Osteoblast (primary cell): ENCODE measurements at regions not wholly inside any gene's neighbourhood (a gene's known extent, or its start where the extent isn't known, plus 50 kb on each side); places are given as distances from the start of the nearest gene placed in this dataset.

Experiments
- DNase-seq: peaks from one replicate; pipeline ENCODE4 v3.0.0; 2011; ENCODE audit warnings: low spot score, mixed read lengths; ENCODE audit not compliant: insufficient read length; ENCODE audit errors: missing footprints
- H2AFZ ChIP-seq: 2 replicates; pipeline ENCODE4 v1.6.0; 2011; ENCODE audit warnings: mild to moderate bottlenecking, low read length
- H3K27ac ChIP-seq: 2 replicates; pipeline ENCODE4 v1.5.1; 2011; ENCODE audit warnings: mild to moderate bottlenecking, low read depth, low read length, moderate library complexity
- H3K27me3 ChIP-seq: 2 replicates; pipeline ENCODE4 v1.6.0; 2012; ENCODE audit warnings: mild to moderate bottlenecking, control low read depth, inconsistent platforms, low read length, moderate library complexity; ENCODE audit not compliant: insufficient read depth
- H3K36me3 ChIP-seq: 2 replicates; pipeline ENCODE4 v1.5.1; 2011; ENCODE audit warnings: mild to moderate bottlenecking, low read length, control low read depth, moderate library complexity; ENCODE audit not compliant: insufficient read depth
- H3K4me1 ChIP-seq: 2 replicates; pipeline ENCODE4 v1.5.1; 2011; ENCODE audit warnings: mild to moderate bottlenecking, low read length, control low read depth, moderate library complexity; ENCODE audit not compliant: insufficient read depth
- H3K4me2 ChIP-seq: 2 replicates; pipeline ENCODE4 v1.6.0; 2011; ENCODE audit warnings: mild to moderate bottlenecking, low read length; ENCODE audit not compliant: insufficient read depth
- H3K4me3 ChIP-seq: fragments of 200-600 bp; sonication (generic); 3 replicates; pipeline ENCODE4 v1.5.1; 2012; ENCODE audit warnings: mild to moderate bottlenecking, low read length, inconsistent platforms; ENCODE audit not compliant: insufficient read depth
- H3K79me2 ChIP-seq: 2 replicates; pipeline ENCODE4 v1.6.0; 2012; ENCODE audit warnings: mild to moderate bottlenecking, low read length, control low read depth, inconsistent platforms; ENCODE audit not compliant: insufficient read depth
- H3K9me3 ChIP-seq: 2 replicates; pipeline ENCODE4 v1.5.1; 2011; ENCODE audit warnings: low read depth, low read length, control low read depth
- H4K20me1 ChIP-seq: 2 replicates; pipeline ENCODE4 v1.6.0; 2012; ENCODE audit warnings: mild to moderate bottlenecking, low read length, control low read depth; ENCODE audit not compliant: insufficient read depth
- CTCF ChIP-seq: IDR thresholded peaks from 2 replicates; pipeline ENCODE4 v1.5.1; 2011; ENCODE audit warnings: mild to moderate bottlenecking, low read depth, low read length, moderate library complexity; ENCODE audit errors: extremely low read depth

GRCh38 chr5:15440434-15440833 lies 59.5 kb upstream of the FBXL7 start:
- no peak for TF ChIP-seq CTCF
- H3K27me3 ChIP-seq: peaks cover 10% of the 10 kb centered on the region

GRCh38 chr5:15439801-15440200 lies 60.2 kb upstream of the FBXL7 start:
- TF ChIP-seq CTCF: no peak
- Histone ChIP-seq H3K9me3 (no peaks in the 10 kb centered on the region), H4K20me1 (no peaks in the 10 kb centered on the region), H3K4me2 (no peak overlapping the region), H3K4me3 (no peak overlapping the region), H3K27ac (no peak overlapping the region), H3K27me3 (peaks cover 4% of the 10 kb centered on the region), H3K36me3 (no peaks in the 10 kb centered on the region), H3K4me1 (no peaks in the 10 kb centered on the region), H3K79me2 (no peaks in the 10 kb centered on the region), H2AFZ (no peak overlapping the region)
- DNase-seq: no peak

More at GRCh38 chr5:15440434-15440833, 59.5 kb upstream of the FBXL7 start:
- H3K4me2 ChIP-seq: no peak overlapping the region
- no peaks in the 10 kb centered on the region for H3K36me3 ChIP-seq
- no peak for DNase-seq
- no peaks in the 10 kb centered on the region for H3K4me1 ChIP-seq
- H2AFZ ChIP-seq: no peak overlapping the region
- H3K4me3 ChIP-seq: no peak overlapping the region
- no peaks in the 10 kb centered on the region for H3K9me3 ChIP-seq
- no peaks in the 10 kb centered on the region for H4K20me1 ChIP-seq
- no peak overlapping the region for H3K27ac ChIP-seq
- H3K79me2 ChIP-seq: no peaks in the 10 kb centered on the region

- H3K27me3 ChIP-seq: peaks cover 3% of the 10 kb centered on the region
- no peaks in the 10 kb centered on the region for H3K79me2 ChIP-seq
- no peaks in the 10 kb centered on the region for H3K36me3 ChIP-seq
- no peak for DNase-seq
- no peaks in the 10 kb centered on the region for H4K20me1 ChIP-seq
- no peaks in the 10 kb centered on the region for H3K9me3 ChIP-seq
- no peak overlapping the region for H3K4me3 ChIP-seq
- H3K4me2 ChIP-seq: no peak overlapping the region
- TF ChIP-seq CTCF: no peak
- H3K4me1 ChIP-seq: no peaks in the 10 kb centered on the region
- no peak overlapping the region for H3K27ac ChIP-seq
- no peak overlapping the region for H2AFZ ChIP-seq
These were observed 66.3 kb upstream of the FBXL7 start for GRCh38 chr5:15433709-15434108.

GRCh38 chr5:15431923-15432322 lies 68.1 kb upstream of the FBXL7 start:
- TF ChIP-seq CTCF: no peak
- H3K27ac ChIP-seq: no peak overlapping the region
- H3K4me1 ChIP-seq: no peaks in the 10 kb centered on the region
- H3K36me3 ChIP-seq: no peaks in the 10 kb centered on the region
- DNase-seq: no peak
- no peaks in the 10 kb centered on the region for H4K20me1 ChIP-seq
- H3K79me2 ChIP-seq: no peaks in the 10 kb centered on the region
- H3K4me3 ChIP-seq: no peak overlapping the region
- H3K27me3 ChIP-seq: peaks cover 5% of the 10 kb centered on the region
- no peaks in the 10 kb centered on the region for H3K9me3 ChIP-seq
- no peak overlapping the region for H3K4me2 ChIP-seq
- no peak overlapping the region for H2AFZ ChIP-seq
